HFFc6 (cell line): ENCODE measurements at regions not wholly inside any gene's neighbourhood (a gene's known extent, or its start where the extent isn't known, plus 50 kb on each side); places are given as distances from the start of the nearest gene placed in this dataset.

Source experiments
- DNase-seq: peaks from one replicate; pipeline ENCODE4 v3.0.0-alpha.2; 2018
- H3K27ac Mint-ChIP-seq: 2 replicates; pipeline ENCODE4 v1.8.0; 2020; ENCODE audit warnings: mild to moderate bottlenecking, mixed read lengths
- H3K27me3 Mint-ChIP-seq: 2 replicates; pipeline ENCODE4 v1.8.0; 2021; ENCODE audit warnings: mild to moderate bottlenecking, moderate library complexity, mixed read lengths; ENCODE audit not compliant: insufficient read depth
- H3K36me3 Mint-ChIP-seq: 2 replicates; pipeline ENCODE4 v1.8.0; 2021; ENCODE audit warnings: low read depth, mixed read lengths
- H3K4me1 Mint-ChIP-seq: 2 replicates; pipeline ENCODE4 v1.8.0; 2020; ENCODE audit warnings: low read depth, mixed read lengths
- H3K4me3 Mint-ChIP-seq: 2 replicates; pipeline ENCODE4 v1.8.0; 2020; ENCODE audit warnings: mild to moderate bottlenecking, moderate library complexity, mixed read lengths
- H3K9me3 Mint-ChIP-seq: 2 replicates; pipeline ENCODE4 v1.8.0; 2020; ENCODE audit warnings: mild to moderate bottlenecking, mixed read lengths
- TF ChIP-seq, protein P1 (sequence below): fragments of 200-600 bp; sonication (generic); IDR thresholded peaks from 2 replicates; pipeline ENCODE4 v1.5.0; 2021; ENCODE audit warnings: antibody characterized with exemption, mild to moderate bottlenecking

DNA sequence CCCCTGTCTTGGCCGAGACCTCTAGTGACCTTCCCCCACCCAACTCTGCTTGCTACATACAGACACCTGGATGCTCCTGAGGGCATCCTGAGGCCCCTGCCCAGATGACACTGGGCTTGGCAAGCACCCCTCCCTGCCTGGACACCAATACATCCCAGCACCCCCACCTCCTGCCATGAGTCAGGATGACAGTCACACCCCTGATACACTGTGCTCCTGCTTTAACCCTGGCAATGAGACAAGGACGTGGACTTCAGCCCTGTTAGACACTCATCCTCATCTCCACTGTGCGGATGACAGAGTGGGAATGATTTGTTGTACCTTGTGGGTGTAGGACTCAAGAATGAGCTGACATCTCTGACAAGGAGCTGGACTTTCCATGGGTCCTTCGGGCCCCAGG is 186.3 kb upstream of the ADCY1 start:
- Mint-ChIP-seq H3K36me3 (no peaks in the 10 kb centered on the region), H3K4me3 (no peak overlapping the region), H3K4me1 (no peaks in the 10 kb centered on the region), H3K9me3 (no peaks in the 10 kb centered on the region), H3K27me3 (peaks cover 4% of the 10 kb centered on the region), H3K27ac (no peak overlapping the region)
- TF ChIP-seq, protein P1, sequence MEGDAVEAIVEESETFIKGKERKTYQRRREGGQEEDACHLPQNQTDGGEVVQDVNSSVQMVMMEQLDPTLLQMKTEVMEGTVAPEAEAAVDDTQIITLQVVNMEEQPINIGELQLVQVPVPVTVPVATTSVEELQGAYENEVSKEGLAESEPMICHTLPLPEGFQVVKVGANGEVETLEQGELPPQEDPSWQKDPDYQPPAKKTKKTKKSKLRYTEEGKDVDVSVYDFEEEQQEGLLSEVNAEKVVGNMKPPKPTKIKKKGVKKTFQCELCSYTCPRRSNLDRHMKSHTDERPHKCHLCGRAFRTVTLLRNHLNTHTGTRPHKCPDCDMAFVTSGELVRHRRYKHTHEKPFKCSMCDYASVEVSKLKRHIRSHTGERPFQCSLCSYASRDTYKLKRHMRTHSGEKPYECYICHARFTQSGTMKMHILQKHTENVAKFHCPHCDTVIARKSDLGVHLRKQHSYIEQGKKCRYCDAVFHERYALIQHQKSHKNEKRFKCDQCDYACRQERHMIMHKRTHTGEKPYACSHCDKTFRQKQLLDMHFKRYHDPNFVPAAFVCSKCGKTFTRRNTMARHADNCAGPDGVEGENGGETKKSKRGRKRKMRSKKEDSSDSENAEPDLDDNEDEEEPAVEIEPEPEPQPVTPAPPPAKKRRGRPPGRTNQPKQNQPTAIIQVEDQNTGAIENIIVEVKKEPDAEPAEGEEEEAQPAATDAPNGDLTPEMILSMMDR: no peak
- no peak for DNase-seq

DNA sequence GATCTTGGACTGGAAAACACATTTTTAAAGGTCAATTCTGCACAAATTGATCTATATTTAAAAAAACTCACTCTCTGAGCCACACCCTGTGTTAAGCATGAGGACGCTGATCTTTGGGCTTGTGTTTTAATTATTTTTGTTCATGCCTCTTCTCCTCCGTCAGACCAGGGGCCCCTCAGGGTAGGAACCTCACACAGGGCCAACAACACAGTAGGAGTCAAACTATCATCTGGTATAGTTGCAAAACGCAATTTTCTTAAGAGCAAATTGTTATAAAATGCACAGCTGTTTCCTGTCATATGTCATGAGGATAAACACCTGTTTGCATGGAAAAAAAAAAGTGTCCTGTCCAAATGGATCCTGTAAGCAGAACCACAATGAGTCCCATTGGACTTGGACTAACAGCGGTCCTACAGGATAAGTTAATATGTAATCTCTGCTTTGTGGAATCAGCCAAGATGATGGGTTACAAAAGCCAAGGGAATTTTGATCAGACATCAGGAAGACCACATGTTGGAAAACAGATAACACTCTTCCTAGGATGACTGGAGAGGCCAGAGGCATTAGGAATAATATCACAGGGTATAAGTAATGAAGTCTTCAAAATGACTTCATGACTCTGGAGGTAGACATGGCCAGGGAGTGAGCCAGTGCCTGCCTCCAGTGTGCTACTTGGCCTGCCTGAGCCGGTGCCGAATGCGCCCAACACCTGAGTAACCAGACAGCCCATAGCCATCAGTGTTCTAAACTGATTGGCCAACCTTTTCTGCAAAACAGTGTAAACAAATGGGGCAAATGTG is 184.9 kb upstream of the ADCY1 start:
- H3K4me3 Mint-ChIP-seq: no peak overlapping the region
- TF ChIP-seq, protein P1: no peak
- H3K9me3 Mint-ChIP-seq: no peaks in the 10 kb centered on the region
- DNase-seq: no peak
- no peaks in the 10 kb centered on the region for H3K4me1 Mint-ChIP-seq
- no peak overlapping the region for H3K27ac Mint-ChIP-seq
- peaks cover 4% of the 10 kb centered on the region for H3K27me3 Mint-ChIP-seq
- H3K36me3 Mint-ChIP-seq: no peaks in the 10 kb centered on the region

DNA sequence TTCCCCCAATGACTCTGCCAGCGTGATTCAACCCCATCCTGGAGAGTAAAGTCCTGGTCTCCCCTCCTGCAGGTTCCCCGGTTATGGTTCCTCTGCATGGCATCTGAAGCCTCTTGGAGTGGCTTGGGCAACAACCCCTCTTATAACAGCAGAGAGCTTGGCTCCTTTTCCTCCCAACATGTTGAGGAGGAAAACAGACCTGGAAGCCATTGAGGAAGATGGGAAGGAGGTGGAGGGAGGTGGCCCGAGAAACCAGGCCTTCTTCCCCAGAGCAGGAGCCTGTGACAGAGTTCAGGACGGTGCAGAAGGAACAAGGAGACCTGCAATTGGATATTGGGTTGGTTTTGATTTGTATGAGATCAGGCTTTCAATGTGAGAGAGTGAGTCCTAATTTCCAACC is 184.0 kb upstream of the ADCY1 start:
- no peak for DNase-seq

DNA sequence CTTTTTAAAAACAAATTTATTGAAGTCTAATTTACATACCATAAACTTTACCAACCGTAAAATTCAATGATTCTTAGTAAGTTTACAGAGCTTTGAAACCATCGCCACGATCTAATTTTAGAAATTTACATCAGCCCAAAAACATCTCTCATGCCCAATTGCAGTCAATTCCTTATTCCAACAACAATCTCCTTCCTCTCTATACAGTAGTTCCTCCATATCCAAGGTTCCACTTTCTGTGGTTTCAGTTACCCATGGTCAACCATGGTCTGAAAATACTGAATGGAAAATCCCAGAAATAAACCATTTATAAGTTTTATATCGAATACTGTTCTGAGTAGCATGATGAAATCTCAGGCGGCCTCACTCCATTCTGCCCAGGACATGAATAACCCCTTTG is 183.4 kb upstream of the ADCY1 start:
- H3K27ac Mint-ChIP-seq: no peak overlapping the region
- H3K4me3 Mint-ChIP-seq: no peak overlapping the region
- H3K9me3 Mint-ChIP-seq: no peaks in the 10 kb centered on the region
- no peak for DNase-seq
- H3K4me1 Mint-ChIP-seq: no peaks in the 10 kb centered on the region
- no peaks in the 10 kb centered on the region for H3K36me3 Mint-ChIP-seq
- TF ChIP-seq, protein P1: no peak
- peaks cover 4% of the 10 kb centered on the region for H3K27me3 Mint-ChIP-seq

More for the DNA sequence above, 184.0 kb upstream of the ADCY1 start:
- H3K27ac Mint-ChIP-seq: no peak overlapping the region
- no peak overlapping the region for H3K4me3 Mint-ChIP-seq
- no peaks in the 10 kb centered on the region for H3K36me3 Mint-ChIP-seq
- TF ChIP-seq, protein P1: no peak
- H3K27me3 Mint-ChIP-seq: peaks cover 4% of the 10 kb centered on the region
- no peaks in the 10 kb centered on the region for H3K9me3 Mint-ChIP-seq
- no peaks in the 10 kb centered on the region for H3K4me1 Mint-ChIP-seq

DNA sequence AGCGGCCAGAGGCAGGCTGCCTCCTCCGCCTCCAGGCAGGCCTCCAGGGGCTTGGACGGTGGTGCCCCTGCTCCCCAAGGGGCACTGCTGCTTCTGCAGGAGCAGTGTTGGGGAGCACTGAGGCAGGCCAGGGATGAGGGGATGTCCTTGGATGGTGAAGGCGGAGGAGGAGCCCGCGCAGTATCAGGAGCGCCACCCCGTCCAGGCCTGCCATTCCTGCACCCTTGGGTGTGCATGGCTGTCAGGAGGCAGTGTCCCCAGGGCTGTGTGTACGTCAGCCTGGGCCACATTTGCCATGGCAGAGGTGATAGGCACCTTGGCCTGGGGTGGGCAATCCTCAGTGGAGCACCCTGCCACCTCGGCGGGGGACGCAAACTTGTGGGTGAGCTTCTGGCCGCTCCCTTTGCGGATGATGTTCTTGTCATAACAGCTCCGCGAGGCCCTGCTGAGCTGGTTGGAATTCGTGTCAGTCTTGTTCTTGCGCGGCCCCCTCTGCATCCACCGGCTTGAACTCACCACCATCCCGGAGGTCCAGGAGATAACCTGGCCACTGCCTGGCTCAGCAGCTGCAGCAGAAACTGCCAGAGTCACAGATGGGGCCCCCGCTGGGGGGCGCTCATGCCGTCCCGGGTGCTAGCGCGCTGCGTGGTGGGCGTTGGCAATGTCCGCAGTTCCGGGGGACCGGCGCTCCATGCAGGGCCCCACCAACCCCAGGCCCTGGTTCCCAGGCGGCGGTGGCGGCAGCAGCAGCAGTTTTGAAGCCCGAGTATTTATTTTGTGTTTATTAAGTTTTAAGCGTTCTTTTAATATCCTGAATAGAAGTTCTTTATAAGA is 182.3 kb upstream of the ADCY1 start:
- H3K9me3 Mint-ChIP-seq: no peaks in the 10 kb centered on the region
- H3K27ac Mint-ChIP-seq: no peak overlapping the region
- peaks cover 3% of the 10 kb centered on the region for H3K27me3 Mint-ChIP-seq
- no peaks in the 10 kb centered on the region for H3K4me1 Mint-ChIP-seq
- DNase-seq: no peak
- no peaks in the 10 kb centered on the region for H3K36me3 Mint-ChIP-seq
- TF ChIP-seq, protein P1: no peak
- H3K4me3 Mint-ChIP-seq: no peak overlapping the region
